ENCODE measurements at regions not wholly inside any gene's neighbourhood (a gene's known extent, or its start where the extent isn't known, plus 50 kb on each side); places are given as distances from the start of the nearest gene placed in this dataset.

DNA sequence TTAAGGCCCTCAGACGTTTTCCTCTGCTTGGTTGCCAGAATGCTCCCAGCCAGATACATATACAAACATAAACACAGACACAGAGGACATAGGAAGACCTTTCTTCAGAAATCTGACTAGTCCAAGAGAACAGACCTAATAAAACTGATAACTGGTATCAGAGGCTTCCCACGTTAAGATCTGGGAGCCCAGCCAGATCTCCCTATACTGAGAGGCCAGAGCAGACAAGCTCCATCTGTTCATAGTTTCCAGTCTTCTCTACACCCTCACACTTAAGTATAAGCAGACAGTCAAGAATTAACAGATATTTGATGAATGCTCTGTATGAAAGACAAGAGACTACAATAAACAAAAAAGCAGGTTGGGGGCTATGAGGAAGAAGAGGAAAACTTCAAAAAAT lies 240.5 kb upstream of the CHAC2 start:
- TF ChIP-seq, protein P1, sequence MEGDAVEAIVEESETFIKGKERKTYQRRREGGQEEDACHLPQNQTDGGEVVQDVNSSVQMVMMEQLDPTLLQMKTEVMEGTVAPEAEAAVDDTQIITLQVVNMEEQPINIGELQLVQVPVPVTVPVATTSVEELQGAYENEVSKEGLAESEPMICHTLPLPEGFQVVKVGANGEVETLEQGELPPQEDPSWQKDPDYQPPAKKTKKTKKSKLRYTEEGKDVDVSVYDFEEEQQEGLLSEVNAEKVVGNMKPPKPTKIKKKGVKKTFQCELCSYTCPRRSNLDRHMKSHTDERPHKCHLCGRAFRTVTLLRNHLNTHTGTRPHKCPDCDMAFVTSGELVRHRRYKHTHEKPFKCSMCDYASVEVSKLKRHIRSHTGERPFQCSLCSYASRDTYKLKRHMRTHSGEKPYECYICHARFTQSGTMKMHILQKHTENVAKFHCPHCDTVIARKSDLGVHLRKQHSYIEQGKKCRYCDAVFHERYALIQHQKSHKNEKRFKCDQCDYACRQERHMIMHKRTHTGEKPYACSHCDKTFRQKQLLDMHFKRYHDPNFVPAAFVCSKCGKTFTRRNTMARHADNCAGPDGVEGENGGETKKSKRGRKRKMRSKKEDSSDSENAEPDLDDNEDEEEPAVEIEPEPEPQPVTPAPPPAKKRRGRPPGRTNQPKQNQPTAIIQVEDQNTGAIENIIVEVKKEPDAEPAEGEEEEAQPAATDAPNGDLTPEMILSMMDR (IDR thresholded peaks at IDR 0.05 in 2 of 3, conservative IDR thresholded peaks at IDR 0.05 in 1 of 3; ENCODE audit: control insufficient read depth in 2 of 3, extremely low read depth in 1 of 3, insufficient read depth in 1 of 3, low read depth in 3 of 3, low read length in 3 of 3) = no peak
- TF ChIP-seq SRF (IDR thresholded peaks at IDR 0.05; ENCODE audit: low read depth in 2 of 2, low read length in 2 of 2) = no peak
- TF ChIP-seq POLR2AphosphoS5 (IDR thresholded peaks at IDR 0.05; ENCODE audit: low read length) = no peak
- TF ChIP-seq SIX5 (IDR thresholded peaks at IDR 0.05; ENCODE audit: low read depth, low read length, severe bottlenecking) = no peak
- TF ChIP-seq MYC (IDR thresholded peaks at IDR 0.05; ENCODE audit: insufficient read depth, insufficient read length, insufficient replicate concordance, low read length, severe bottlenecking) = no peak
